ENCODE measurements at regions not wholly inside any gene's neighbourhood (a gene's known extent, or its start where the extent isn't known, plus 50 kb on each side); places are given as distances from the start of the nearest gene placed in this dataset.

GRCh38 chr5:154647114-154647760 is 107.9 kb upstream of the LARP1 start (continued):
- TF ChIP-seq ATF3 (CRISPR knock-in tag; IDR thresholded peaks at IDR 0.05) (peak; percentile 85), SRSF9 (IDR thresholded peaks at IDR 0.05; ENCODE audit: borderline replicate concordance, insufficient read depth, low read depth, low read length, poor library complexity, severe bottlenecking) (no peak), TBL1XR1 (IDR thresholded peaks at IDR 0.05; ENCODE audit: borderline replicate concordance, low read length, partially characterized antibody) (peak; percentile 45), ZNF496 (CRISPR knock-in tag; IDR thresholded peaks at IDR 0.05; ENCODE audit: insufficient replicate concordance) (no peak), POGZ (CRISPR knock-in tag; IDR thresholded peaks at IDR 0.05) (peak; percentile 75), ZNF703 (CRISPR knock-in tag; IDR thresholded peaks at IDR 0.05; ENCODE audit: borderline replicate concordance) (no peak), ZNF33B (CRISPR knock-in tag; IDR thresholded peaks at IDR 0.05) (peak; percentile 74; the same call in 1 of the 2 replicates), HIC2 (CRISPR knock-in tag; IDR thresholded peaks at IDR 0.05; ENCODE audit: low read depth) (0 out of 2 replicates have a peak, but pooled peaks have one; percentile 15), RXRB (CRISPR knock-in tag; IDR thresholded peaks at IDR 0.05; ENCODE audit: borderline replicate concordance) (peak; percentile 94), THAP9 (CRISPR knock-in tag; IDR thresholded peaks at IDR 0.05; ENCODE audit: borderline replicate concordance) (peak; percentile 60; the same call in 1 of the 2 replicates), REPIN1 (CRISPR knock-in tag; IDR thresholded peaks at IDR 0.05; ENCODE audit: borderline replicate concordance, low read depth) (peak; percentile 25; the same call in 1 of the 2 replicates), ZNF253 (CRISPR knock-in tag; IDR thresholded peaks at IDR 0.05; ENCODE audit: borderline replicate concordance) (no peak), ZNF18 (CRISPR knock-in tag; IDR thresholded peaks at IDR 0.05; ENCODE audit: insufficient replicate concordance) (peak; percentile 68), DMAP1 (CRISPR knock-in tag; IDR thresholded peaks at IDR 0.05) (0 out of 2 replicates have a peak, but pooled peaks have one; percentile 51), NFKB2 (CRISPR knock-in tag; IDR thresholded peaks at IDR 0.05; ENCODE audit: borderline replicate concordance) (peak; percentile 76; the same call in 1 of the 2 replicates), FIP1L1 (IDR thresholded peaks at IDR 0.05; ENCODE audit: borderline replicate concordance, insufficient read depth, low read depth, low read length) (0 out of 2 replicates have a peak, but pooled peaks have one; percentile 47), WIZ (CRISPR knock-in tag; IDR thresholded peaks at IDR 0.05) (peak; percentile 66), ZNF292 (CRISPR knock-in tag; IDR thresholded peaks at IDR 0.05; ENCODE audit: borderline replicate concordance, low read depth) (peak; percentile 87), ZNF788 (CRISPR knock-in tag; IDR thresholded peaks at IDR 0.05; ENCODE audit: borderline replicate concordance) (peak; percentile 76; the same call in 1 of the 2 replicates), REXO4 (CRISPR knock-in tag; IDR thresholded peaks at IDR 0.05; ENCODE audit: borderline replicate concordance) (0 out of 2 replicates have a peak, but pooled peaks have one; percentile 64), PCBP1 (IDR thresholded peaks at IDR 0.05; ENCODE audit: borderline replicate concordance, low read depth, low read length) (peak; percentile 74; the same call in 1 of the 2 replicates)
